HUES48 (cell line): ENCODE measurements at regions not wholly inside any gene's neighbourhood (a gene's known extent, or its start where the extent isn't known, plus 50 kb on each side); places are given as distances from the start of the nearest gene placed in this dataset.

ENCODE experiments used
- H3K27ac ChIP-seq: one replicate; pipeline ENCODE4 v1.7.0; 2013; ENCODE audit warnings: low read depth, low read length, inconsistent platforms
- H3K27me3 ChIP-seq: 2 replicates; pipeline ENCODE4 v1.6.1; 2013; ENCODE audit warnings: mild to moderate bottlenecking, low read length; ENCODE audit not compliant: control insufficient read depth, insufficient read depth
- H3K36me3 ChIP-seq: 2 replicates; pipeline ENCODE4 v1.6.1; 2013; ENCODE audit warnings: low read length; ENCODE audit not compliant: control insufficient read depth, insufficient read depth
- H3K4me1 ChIP-seq: 2 replicates; pipeline ENCODE4 v1.6.1; 2013; ENCODE audit warnings: mild to moderate bottlenecking, low read length; ENCODE audit not compliant: control insufficient read depth, insufficient read depth
- H3K4me3 ChIP-seq: 2 replicates; pipeline ENCODE4 v1.5.1; 2013; ENCODE audit warnings: mild to moderate bottlenecking, low read depth, low read length
- H3K9ac ChIP-seq: 2 replicates; pipeline ENCODE4 v1.6.1; 2013; ENCODE audit warnings: mild to moderate bottlenecking, low read depth, low read length, moderate library complexity
- H3K9me3 ChIP-seq: 2 replicates; pipeline ENCODE4 v1.6.1; 2013; ENCODE audit warnings: low read length; ENCODE audit not compliant: control insufficient read depth, insufficient read depth

- Histone ChIP-seq H3K27ac (no peak overlapping the region), H3K4me3 (no peak overlapping the region), H3K4me1 (no peaks in the 10 kb centered on the region), H3K9me3 (no peaks in the 10 kb centered on the region), H3K27me3 (no peaks in the 10 kb centered on the region), H3K36me3 (no peaks in the 10 kb centered on the region), H3K9ac (no peak overlapping the region)
These were observed 892.3 kb downstream of the LTN1 start for GRCh38 chr21:28100366-28100765.

GRCh38 chr21:28099001-28099705 lies 893.5 kb downstream of the LTN1 start:
- no peaks in the 10 kb centered on the region for H3K4me1 ChIP-seq
- H3K27me3 ChIP-seq: no peaks in the 10 kb centered on the region
- H3K4me3 ChIP-seq: no peak overlapping the region
- no peak overlapping the region for H3K27ac ChIP-seq
- no peaks in the 10 kb centered on the region for H3K9me3 ChIP-seq
- H3K9ac ChIP-seq: no peak overlapping the region
- no peaks in the 10 kb centered on the region for H3K36me3 ChIP-seq

GRCh38 chr21:28091466-28091865 lies 901.2 kb downstream of the LTN1 start:
- Histone ChIP-seq H3K27me3 (no peaks in the 10 kb centered on the region), H3K4me1 (no peaks in the 10 kb centered on the region), H3K9ac (no peak overlapping the region), H3K4me3 (no peak overlapping the region), H3K36me3 (no peaks in the 10 kb centered on the region), H3K9me3 (no peaks in the 10 kb centered on the region), H3K27ac (no peak overlapping the region)

- Histone ChIP-seq H3K36me3 (no peaks in the 10 kb centered on the region), H3K9ac (no peak overlapping the region), H3K9me3 (no peaks in the 10 kb centered on the region), H3K4me3 (no peak overlapping the region), H3K4me1 (no peaks in the 10 kb centered on the region), H3K27ac (peak overlapping the region; percentile 79), H3K27me3 (no peaks in the 10 kb centered on the region)
These were observed 902.1 kb downstream of the LTN1 start for GRCh38 chr21:28090546-28090945.

- Histone ChIP-seq H3K4me1 (no peaks in the 10 kb centered on the region), H3K27ac (peak overlapping the region; percentile 79), H3K9me3 (no peaks in the 10 kb centered on the region), H3K4me3 (no peak overlapping the region), H3K36me3 (no peaks in the 10 kb centered on the region), H3K27me3 (no peaks in the 10 kb centered on the region), H3K9ac (no peak overlapping the region)
These were observed 902.9 kb downstream of the LTN1 start for GRCh38 chr21:28089599-28090441.

GRCh38 chr21:28086861-28087581 lies 905.7 kb downstream of the LTN1 start:
- Histone ChIP-seq H3K27me3 (no peaks in the 10 kb centered on the region), H3K9ac (no peak overlapping the region), H3K4me3 (no peak overlapping the region), H3K9me3 (no peaks in the 10 kb centered on the region), H3K36me3 (no peaks in the 10 kb centered on the region), H3K4me1 (no peaks in the 10 kb centered on the region), H3K27ac (no peak overlapping the region)

GRCh38 chr21:28084951-28085350 lies 907.7 kb downstream of the LTN1 start:
- Histone ChIP-seq H3K27ac (no peak overlapping the region), H3K36me3 (no peaks in the 10 kb centered on the region), H3K4me3 (no peak overlapping the region), H3K9me3 (no peaks in the 10 kb centered on the region), H3K27me3 (no peaks in the 10 kb centered on the region), H3K4me1 (no peaks in the 10 kb centered on the region), H3K9ac (no peak overlapping the region)

- Histone ChIP-seq H3K4me3 (no peak overlapping the region), H3K9ac (no peak overlapping the region), H3K9me3 (no peaks in the 10 kb centered on the region), H3K27ac (no peak overlapping the region), H3K4me1 (no peaks in the 10 kb centered on the region), H3K27me3 (no peaks in the 10 kb centered on the region), H3K36me3 (no peaks in the 10 kb centered on the region)
These were observed 909.3 kb downstream of the LTN1 start for GRCh38 chr21:28083350-28083749.

- Histone ChIP-seq H3K9me3 (no peaks in the 10 kb centered on the region), H3K36me3 (no peaks in the 10 kb centered on the region), H3K27ac (no peak overlapping the region), H3K4me3 (no peak overlapping the region), H3K4me1 (no peaks in the 10 kb centered on the region), H3K27me3 (no peaks in the 10 kb centered on the region), H3K9ac (no peak overlapping the region)
These were observed 914.6 kb downstream of the LTN1 start for GRCh38 chr21:28078126-28078525.

- no peak overlapping the region for H3K9ac ChIP-seq
- no peaks in the 10 kb centered on the region for H3K36me3 ChIP-seq
- no peaks in the 10 kb centered on the region for H3K9me3 ChIP-seq
- no peaks in the 10 kb centered on the region for H3K27me3 ChIP-seq
- H3K27ac ChIP-seq: no peak overlapping the region
- H3K4me1 ChIP-seq: peaks cover 8% of the 10 kb centered on the region; the same call in 1 of the 2 replicates
- no peak overlapping the region for H3K4me3 ChIP-seq
These were observed 918.0 kb downstream of the LTN1 start for GRCh38 chr21:28074676-28075075.

GRCh38 chr21:28072601-28073000 lies 920.1 kb downstream of the LTN1 start:
- H3K36me3 ChIP-seq: no peaks in the 10 kb centered on the region
- H3K27me3 ChIP-seq: no peaks in the 10 kb centered on the region
- H3K4me3 ChIP-seq: no peak overlapping the region
- H3K9me3 ChIP-seq: no peaks in the 10 kb centered on the region
- peaks cover 21% of the 10 kb centered on the region for H3K4me1 ChIP-seq
- no peak overlapping the region for H3K9ac ChIP-seq
- no peak overlapping the region for H3K27ac ChIP-seq
